Activated B cell treated with CpG ODN at 0.5 μM for 24 hours (primary cell): ENCODE measurements at regions not wholly inside any gene's neighbourhood (a gene's known extent, or its start where the extent isn't known, plus 50 kb on each side); places are given as distances from the start of the nearest gene placed in this dataset.

ENCODE experiments used
- ATAC-seq: fragments of 200-7000 bp; cut with Tn5 transposase; one replicate; pipeline ENCODE4 v1.10.0; 2021; ENCODE audit warnings: low read depth, mild to moderate bottlenecking, moderate library complexity
- CTCF ChIA-PET: fragments of 350-600 bp; sonication (Branson Sonifier 250); formaldehyde crosslinking; loops from one replicate; lab custom pipeline; 2021; ENCODE audit warnings: antibody characterized with exemption; lab: Charles Lee
- POLR2A ChIA-PET: fragments of 350-600 bp; sonication (Branson Sonifier 250); formaldehyde crosslinking; loops from one replicate; lab custom pipeline; 2021; ENCODE audit warnings: antibody characterized with exemption; lab: Charles Lee
- DNase-seq: peaks from one replicate; pipeline ENCODE4 v3.0.0; 2022
- H3K27ac Mint-ChIP-seq: one replicate; pipeline ENCODE4 v1.8.0; 2020; ENCODE audit warnings: mixed read lengths
- H3K27me3 Mint-ChIP-seq: one replicate; pipeline ENCODE4 v1.8.0; 2021; ENCODE audit warnings: mixed read lengths
- H3K36me3 Mint-ChIP-seq: one replicate; pipeline ENCODE4 v1.8.0; 2021; ENCODE audit warnings: low read depth, mixed read lengths
- H3K4me1 Mint-ChIP-seq: one replicate; pipeline ENCODE4 v1.8.0; 2021; ENCODE audit warnings: mixed read lengths
- H3K4me3 Mint-ChIP-seq: one replicate; pipeline ENCODE4 v1.8.0; 2020; ENCODE audit warnings: mild to moderate bottlenecking, mixed read lengths
- H3K9me3 Mint-ChIP-seq: one replicate; pipeline ENCODE4 v1.8.0; 2020; ENCODE audit warnings: mixed read lengths
- intact Hi-C: fragments of 100-400 bp; cut with micrococcal nuclease; formaldehyde crosslinking; loops from one replicate; pipeline ENCODE4 v1.15.1; 2024
- TF ChIP-seq, protein P1 (sequence below): fragments of 200-600 bp; IDR thresholded peaks from one replicate; pipeline ENCODE4 v1.8.0; 2022; ENCODE audit warnings: antibody characterized with exemption, mild to moderate bottlenecking

DNA sequence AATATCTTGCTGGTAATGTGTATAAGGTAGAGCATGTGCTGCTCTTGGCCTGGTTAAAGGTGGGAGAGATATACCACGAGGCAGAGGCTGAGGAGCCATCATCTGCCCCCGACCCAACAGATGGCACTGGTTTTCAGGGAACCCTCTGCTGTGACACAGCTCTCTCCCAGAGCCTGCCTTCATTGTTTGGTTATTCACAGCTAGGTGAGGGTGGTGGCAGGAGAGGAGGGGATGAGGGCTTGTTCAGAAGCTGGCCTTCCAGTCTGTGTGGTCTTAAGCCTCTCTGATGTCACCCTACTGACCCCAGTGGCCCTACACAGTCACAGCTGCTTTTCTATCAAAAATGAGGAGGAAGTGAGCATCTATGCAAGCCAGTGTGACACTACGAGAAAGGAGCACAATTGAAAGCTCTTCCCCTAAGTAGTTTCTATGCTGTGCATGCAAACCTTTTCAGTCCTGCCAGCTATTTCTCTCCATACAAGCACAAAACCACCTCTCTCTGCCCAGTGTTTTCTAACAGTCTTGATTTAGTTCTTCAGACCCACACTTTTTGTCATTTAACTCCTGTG lies 258.4 kb upstream of the AGTR1 start:
- DNase-seq (no peak), ATAC-seq (no peak)
- Mint-ChIP-seq H3K36me3 (no peaks in the 10 kb centered on the region), H3K27me3 (no peaks in the 10 kb centered on the region), H3K4me3 (no peak overlapping the region), H3K4me1 (no peaks in the 10 kb centered on the region), H3K27ac (no peak overlapping the region), H3K9me3 (no peaks in the 10 kb centered on the region)
- TF ChIP-seq, protein P1, sequence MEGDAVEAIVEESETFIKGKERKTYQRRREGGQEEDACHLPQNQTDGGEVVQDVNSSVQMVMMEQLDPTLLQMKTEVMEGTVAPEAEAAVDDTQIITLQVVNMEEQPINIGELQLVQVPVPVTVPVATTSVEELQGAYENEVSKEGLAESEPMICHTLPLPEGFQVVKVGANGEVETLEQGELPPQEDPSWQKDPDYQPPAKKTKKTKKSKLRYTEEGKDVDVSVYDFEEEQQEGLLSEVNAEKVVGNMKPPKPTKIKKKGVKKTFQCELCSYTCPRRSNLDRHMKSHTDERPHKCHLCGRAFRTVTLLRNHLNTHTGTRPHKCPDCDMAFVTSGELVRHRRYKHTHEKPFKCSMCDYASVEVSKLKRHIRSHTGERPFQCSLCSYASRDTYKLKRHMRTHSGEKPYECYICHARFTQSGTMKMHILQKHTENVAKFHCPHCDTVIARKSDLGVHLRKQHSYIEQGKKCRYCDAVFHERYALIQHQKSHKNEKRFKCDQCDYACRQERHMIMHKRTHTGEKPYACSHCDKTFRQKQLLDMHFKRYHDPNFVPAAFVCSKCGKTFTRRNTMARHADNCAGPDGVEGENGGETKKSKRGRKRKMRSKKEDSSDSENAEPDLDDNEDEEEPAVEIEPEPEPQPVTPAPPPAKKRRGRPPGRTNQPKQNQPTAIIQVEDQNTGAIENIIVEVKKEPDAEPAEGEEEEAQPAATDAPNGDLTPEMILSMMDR, result no peak
- intact Hi-C loops, result no loop called here
- POLR2A ChIA-PET, result no interaction called here
- CTCF ChIA-PET, result no interaction called here

DNA sequence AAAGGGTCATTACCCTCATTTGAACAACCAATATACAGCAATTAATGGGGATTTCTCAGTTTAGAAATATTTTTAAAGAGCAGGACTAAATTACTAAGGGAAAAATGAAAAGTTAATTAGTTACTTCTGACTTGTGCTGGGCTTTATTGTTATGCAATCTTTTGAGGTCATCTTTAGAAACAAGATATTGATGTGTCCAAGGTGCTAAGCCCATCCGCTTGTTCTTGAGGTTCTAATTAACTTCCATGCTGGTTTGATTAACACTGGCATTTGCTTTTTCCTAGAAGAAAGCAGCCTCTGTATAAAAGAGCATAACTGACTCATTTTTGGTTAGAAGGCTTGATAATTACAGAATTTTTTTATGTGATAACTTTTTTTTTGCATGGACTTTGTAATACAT lies 256.5 kb upstream of the AGTR1 start:
- TF ChIP-seq, protein P1, result no peak
- no peaks in the 10 kb centered on the region for H3K9me3 Mint-ChIP-seq
- ChIA-PET POLR2A (no interaction called here), CTCF (no interaction called here)
- H3K27ac Mint-ChIP-seq, result no peak overlapping the region
- no peaks in the 10 kb centered on the region for H3K4me1 Mint-ChIP-seq
- DNase-seq (no peak), ATAC-seq (no peak)
- H3K27me3 Mint-ChIP-seq, result no peaks in the 10 kb centered on the region
- H3K4me3 Mint-ChIP-seq, result no peak overlapping the region
- no peaks in the 10 kb centered on the region for H3K36me3 Mint-ChIP-seq
- intact Hi-C loops, result no loop called here

DNA sequence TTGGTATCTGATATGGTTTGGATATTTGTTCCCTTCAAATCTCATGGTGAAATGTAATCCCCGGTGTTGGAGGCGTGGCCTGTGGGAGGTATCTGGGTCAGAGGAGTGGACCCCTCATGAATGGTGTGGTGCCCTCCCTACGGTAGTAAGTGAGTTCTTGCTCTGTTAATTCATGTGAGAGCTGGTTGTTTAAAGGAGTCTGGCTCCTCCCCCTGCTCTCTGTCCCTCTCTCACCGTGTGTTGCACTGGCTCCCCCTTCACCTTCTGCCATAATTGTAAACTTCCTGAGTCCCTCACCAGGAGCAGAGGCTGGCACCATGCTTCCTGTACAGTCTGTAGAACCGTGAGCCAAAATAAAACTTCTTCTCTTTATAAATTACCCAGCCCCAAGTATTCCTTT lies 246.9 kb upstream of the AGTR1 start:
- no peak overlapping the region for H3K27ac Mint-ChIP-seq
- no peaks in the 10 kb centered on the region for H3K36me3 Mint-ChIP-seq
- ChIA-PET POLR2A (no interaction called here), CTCF (no interaction called here)
- no peaks in the 10 kb centered on the region for H3K9me3 Mint-ChIP-seq
- no peak overlapping the region for H3K4me3 Mint-ChIP-seq
- DNase-seq (no peak), ATAC-seq (no peak)
- intact Hi-C loops, result no loop called here
- TF ChIP-seq, protein P1, result no peak
- no peaks in the 10 kb centered on the region for H3K4me1 Mint-ChIP-seq
- H3K27me3 Mint-ChIP-seq, result no peaks in the 10 kb centered on the region

DNA sequence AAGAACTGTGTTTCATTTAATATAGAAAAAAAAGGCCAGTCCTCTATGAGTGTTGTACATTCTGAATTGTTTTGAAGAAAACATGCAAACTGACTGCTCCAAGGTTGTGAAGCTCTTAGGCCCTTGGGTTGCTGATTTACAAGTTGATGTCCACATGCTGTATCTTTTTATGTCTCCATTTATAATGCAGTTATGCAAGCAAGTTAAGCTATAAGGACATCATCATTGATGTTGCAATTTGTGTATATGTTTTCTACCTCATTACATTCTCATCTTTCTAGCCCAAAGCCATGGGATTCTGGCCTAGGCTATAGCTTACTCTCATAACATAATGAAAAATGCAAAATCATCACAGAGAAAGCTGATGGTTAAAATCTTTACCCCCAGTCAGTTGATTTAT lies 245.7 kb upstream of the AGTR1 start:
- POLR2A ChIA-PET, result no interaction called here
- CTCF ChIA-PET, result no interaction called here
- Mint-ChIP-seq H3K36me3 (no peaks in the 10 kb centered on the region), H3K4me3 (no peak overlapping the region), H3K4me1 (no peaks in the 10 kb centered on the region), H3K27me3 (no peaks in the 10 kb centered on the region), H3K27ac (no peak overlapping the region), H3K9me3 (no peaks in the 10 kb centered on the region)
- intact Hi-C loops, result no loop called here
- TF ChIP-seq, protein P1, result no peak
- ATAC-seq, result no peak
- DNase-seq, result no peak

DNA sequence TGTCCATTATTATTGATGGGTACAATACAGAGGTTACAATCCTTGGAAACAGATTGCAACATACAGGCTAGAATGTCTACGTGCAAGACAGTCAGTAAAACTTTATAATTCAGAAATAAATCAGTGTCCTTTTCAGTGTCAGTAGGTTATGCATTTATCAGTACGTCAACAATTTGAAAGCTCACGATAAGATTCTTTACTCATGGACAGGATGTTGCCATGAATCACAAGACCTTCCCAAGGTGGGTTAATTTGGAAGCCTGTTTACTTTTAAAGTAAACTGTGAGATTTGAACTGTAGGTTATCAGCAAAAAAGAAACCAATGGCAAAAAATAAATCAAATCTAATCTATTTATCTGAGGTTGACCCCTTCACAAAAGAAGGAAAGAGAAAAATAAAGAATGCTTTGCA lies 243.9 kb upstream of the AGTR1 start:
- TF ChIP-seq, protein P1, result no peak
- intact Hi-C loops, result no loop called here
- Mint-ChIP-seq H3K4me1 (no peaks in the 10 kb centered on the region), H3K27me3 (no peaks in the 10 kb centered on the region), H3K4me3 (no peak overlapping the region), H3K27ac (no peak overlapping the region), H3K36me3 (no peaks in the 10 kb centered on the region), H3K9me3 (no peaks in the 10 kb centered on the region)
- ChIA-PET POLR2A (no interaction called here), CTCF (no interaction called here)
- DNase-seq (no peak), ATAC-seq (no peak)
